PC-3 (cell line): ENCODE measurements at regions not wholly inside any gene's neighbourhood (a gene's known extent, or its start where the extent isn't known, plus 50 kb on each side); places are given as distances from the start of the nearest gene placed in this dataset.

Source experiments
- ATAC-seq: fragments of 200-7000 bp; cut with Tn5 transposase; 2 replicates; pipeline ENCODE4 v1.9.1; 2020; ENCODE audit warnings: mild to moderate bottlenecking, moderate library complexity
- BruUV-seq: library from RNA; stranded (reverse); fragments of 400-500 nt; replicated peaks from 2 replicates; lab custom pipeline; 2021; lab: Mats Ljungman, UMichigan
- CTCF ChIA-PET: fragments of 300-600 bp; sonication (Branson Sonifier 250); formaldehyde crosslinking; loops from one replicate; lab custom pipeline; 2022; ENCODE audit warnings: antibody characterized with exemption; lab: Charles Lee
- POLR2A ChIA-PET: fragments of 300-600 bp; sonication (Branson Sonifier 250); formaldehyde crosslinking; loops from one replicate; lab custom pipeline; 2022; ENCODE audit warnings: antibody characterized with exemption; ENCODE audit not compliant: unreplicated experiment; lab: Charles Lee
- DNase-seq: peaks from one replicate; pipeline ENCODE4 v3.0.0-alpha.2; 2015
- H2AFZ ChIP-seq: fragments of 300-600 bp; sonication (generic); 2 replicates; pipeline ENCODE4 v1.6.0; 2016; ENCODE audit warnings: antibody characterized with exemption, low read length
- H3F3A ChIP-seq: fragments of 300-600 bp; sonication (generic); one replicate; pipeline ENCODE4 v1.6.0; 2017; ENCODE audit warnings: antibody characterized with exemption, low read length, control low read depth, mild to moderate bottlenecking; ENCODE audit not compliant: unreplicated experiment
- H3K27ac ChIP-seq: fragments of 300-600 bp; sonication (generic); 2 replicates; pipeline ENCODE4 v1.5.1; 2016; ENCODE audit warnings: mild to moderate bottlenecking, low read length
- H3K27me3 ChIP-seq: fragments of 300-600 bp; sonication (generic); 2 replicates; pipeline ENCODE4 v1.6.1; 2016; ENCODE audit warnings: low read length, mixed read lengths
- H3K36me3 ChIP-seq: fragments of 300-600 bp; sonication (generic); 2 replicates; pipeline ENCODE4 v1.6.1; 2016; ENCODE audit warnings: low read depth, mixed run types, low read length, mixed read lengths
- H3K4me1 ChIP-seq: fragments of 300-600 bp; sonication (generic); 2 replicates; pipeline ENCODE4 v1.5.1; 2016; ENCODE audit warnings: low read length; ENCODE audit not compliant: insufficient read depth
- H3K4me2 ChIP-seq: fragments of 300-600 bp; sonication (generic); 2 replicates; pipeline ENCODE4 v1.6.0; 2016; ENCODE audit warnings: low read length
- H3K4me3 ChIP-seq: fragments of 300-600 bp; sonication (generic); 2 replicates; pipeline ENCODE4 v1.5.1; 2016; ENCODE audit warnings: mild to moderate bottlenecking, low read length, mixed read lengths
- H3K79me2 ChIP-seq: fragments of 300-600 bp; sonication (generic); 2 replicates; pipeline ENCODE4 v1.6.1; 2017; ENCODE audit warnings: low read length, mixed read lengths
- H3K9ac ChIP-seq: fragments of 300-600 bp; sonication (generic); 2 replicates; pipeline ENCODE4 v1.6.0; 2016; ENCODE audit warnings: mild to moderate bottlenecking, low read length
- H3K9me2 ChIP-seq: fragments of 300-600 bp; sonication (generic); replicated peaks from 2 replicates; pipeline ENCODE4 v1.6.1; 2016; ENCODE audit warnings: mixed run types, low read length, mixed read lengths
- H3K9me3 ChIP-seq: fragments of 300-600 bp; sonication (generic); 2 replicates; pipeline ENCODE4 v1.6.1; 2016; ENCODE audit warnings: low read length, mixed read lengths
- H4K20me1 ChIP-seq: fragments of 300-600 bp; sonication (generic); 2 replicates; pipeline ENCODE4 v1.6.1; 2016; ENCODE audit warnings: low read length, mixed read lengths
- EZH2 ChIP-seq: fragments of 300-600 bp; sonication (generic); IDR thresholded peaks from one replicate; pipeline ENCODE4 v1.6.1; 2017; ENCODE audit warnings: antibody characterized with exemption, mild to moderate bottlenecking, low read length; ENCODE audit not compliant: unreplicated experiment
- EZH2phosphoT487 ChIP-seq: fragments of 300-600 bp; sonication (generic); IDR thresholded peaks from 2 replicates; pipeline ENCODE4 v1.6.1; 2018; ENCODE audit warnings: mild to moderate bottlenecking, antibody characterized with exemption, low read length, borderline replicate concordance
- intact Hi-C: fragments of 100-400 bp; cut with micrococcal nuclease; formaldehyde crosslinking; loops from 2 replicates; pipeline ENCODE4 v1.9.0; 2023
- TF ChIP-seq, protein P1 (sequence below): fragments of 300-600 bp; sonication (generic); conservative IDR thresholded peaks from 2 replicates; pipeline ENCODE4 v1.5.1; 2017; ENCODE audit warnings: antibody characterized with exemption, low read depth, mild to moderate bottlenecking, low read length

DNA sequence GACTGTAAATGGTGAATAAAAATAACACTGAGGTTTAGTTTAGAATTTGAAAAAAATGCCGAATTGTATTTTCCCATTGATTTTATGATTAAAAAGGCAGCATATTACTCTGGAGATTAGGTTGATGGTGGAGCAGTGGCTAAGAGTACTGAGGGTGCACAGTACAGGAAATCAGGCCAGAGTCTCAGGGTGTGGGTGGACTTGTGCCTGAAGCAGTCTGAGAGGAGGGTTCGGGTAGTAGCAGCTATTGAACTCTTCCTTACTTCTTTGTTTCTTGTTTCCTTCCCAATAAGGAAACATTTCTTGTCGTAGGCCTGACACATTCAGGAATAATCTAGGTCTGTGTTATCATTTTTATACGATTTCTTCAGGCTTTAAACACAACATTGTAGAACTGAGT, 319.0 kb upstream of the MBL2 start:
- Histone ChIP-seq H3K79me2 (no peaks in the 10 kb centered on the region), H3K27ac (no peak overlapping the region), H3K9ac (no peak overlapping the region), H3K9me2 (no peaks in the 10 kb centered on the region), H3K9me3 (no peaks in the 10 kb centered on the region), H3K4me3 (no peak overlapping the region), H3F3A (no peaks in the 10 kb centered on the region), H3K36me3 (no peaks in the 10 kb centered on the region), H3K27me3 (no peaks in the 10 kb centered on the region), H2AFZ (no peak overlapping the region), H3K4me2 (no peak overlapping the region), H3K4me1 (no peaks in the 10 kb centered on the region), H4K20me1 (no peaks in the 10 kb centered on the region)
- ATAC-seq (no peak), DNase-seq (no peak)
- POLR2A ChIA-PET, result no interaction called here
- CTCF ChIA-PET, result no interaction called here
- intact Hi-C loops, result no loop called here
- no TSS peak for BruUV-seq
- TF ChIP-seq EZH2 (no peak), EZH2phosphoT487 (no peak)
- TF ChIP-seq, protein P1, sequence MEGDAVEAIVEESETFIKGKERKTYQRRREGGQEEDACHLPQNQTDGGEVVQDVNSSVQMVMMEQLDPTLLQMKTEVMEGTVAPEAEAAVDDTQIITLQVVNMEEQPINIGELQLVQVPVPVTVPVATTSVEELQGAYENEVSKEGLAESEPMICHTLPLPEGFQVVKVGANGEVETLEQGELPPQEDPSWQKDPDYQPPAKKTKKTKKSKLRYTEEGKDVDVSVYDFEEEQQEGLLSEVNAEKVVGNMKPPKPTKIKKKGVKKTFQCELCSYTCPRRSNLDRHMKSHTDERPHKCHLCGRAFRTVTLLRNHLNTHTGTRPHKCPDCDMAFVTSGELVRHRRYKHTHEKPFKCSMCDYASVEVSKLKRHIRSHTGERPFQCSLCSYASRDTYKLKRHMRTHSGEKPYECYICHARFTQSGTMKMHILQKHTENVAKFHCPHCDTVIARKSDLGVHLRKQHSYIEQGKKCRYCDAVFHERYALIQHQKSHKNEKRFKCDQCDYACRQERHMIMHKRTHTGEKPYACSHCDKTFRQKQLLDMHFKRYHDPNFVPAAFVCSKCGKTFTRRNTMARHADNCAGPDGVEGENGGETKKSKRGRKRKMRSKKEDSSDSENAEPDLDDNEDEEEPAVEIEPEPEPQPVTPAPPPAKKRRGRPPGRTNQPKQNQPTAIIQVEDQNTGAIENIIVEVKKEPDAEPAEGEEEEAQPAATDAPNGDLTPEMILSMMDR, result no peak

DNA sequence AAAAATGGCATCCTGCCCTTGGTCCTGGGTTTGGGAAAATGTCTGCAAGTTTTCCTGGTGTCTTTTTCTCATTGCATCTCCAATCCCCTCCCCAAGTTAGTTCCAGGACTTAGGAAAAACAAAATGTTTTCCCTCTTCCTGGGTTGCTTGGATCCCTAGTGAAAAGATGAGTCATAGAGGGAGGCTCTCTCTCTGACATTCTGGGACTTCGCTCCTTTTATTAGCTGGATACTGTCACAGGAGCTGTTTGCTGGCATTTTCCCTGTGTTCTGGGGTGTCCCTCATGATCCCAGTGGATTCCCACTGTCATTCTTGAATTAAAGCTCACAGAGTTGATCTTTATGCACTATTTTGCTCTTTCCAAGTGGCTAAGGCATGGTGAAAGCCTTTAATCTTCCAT, 316.4 kb upstream of the MBL2 start:
- Histone ChIP-seq H3K4me3 (no peak overlapping the region), H2AFZ (no peak overlapping the region), H3K36me3 (no peaks in the 10 kb centered on the region), H3K9ac (no peak overlapping the region), H3K79me2 (no peaks in the 10 kb centered on the region), H3K27me3 (no peaks in the 10 kb centered on the region), H4K20me1 (no peaks in the 10 kb centered on the region), H3F3A (no peaks in the 10 kb centered on the region), H3K9me3 (0 out of 2 replicates have a peak, but pooled peaks cover 8% of the 10 kb centered on the region), H3K4me1 (no peaks in the 10 kb centered on the region), H3K9me2 (no peaks in the 10 kb centered on the region), H3K27ac (no peak overlapping the region), H3K4me2 (no peak overlapping the region)
- no TSS peak for BruUV-seq
- ATAC-seq (peak; percentile 87), DNase-seq (peak; percentile 55)
- TF ChIP-seq EZH2phosphoT487 (no peak), EZH2 (no peak)
- TF ChIP-seq, protein P1, result no peak
- CTCF ChIA-PET, result no interaction called here
- intact Hi-C loops, result no loop called here
- POLR2A ChIA-PET, result no interaction called here

DNA sequence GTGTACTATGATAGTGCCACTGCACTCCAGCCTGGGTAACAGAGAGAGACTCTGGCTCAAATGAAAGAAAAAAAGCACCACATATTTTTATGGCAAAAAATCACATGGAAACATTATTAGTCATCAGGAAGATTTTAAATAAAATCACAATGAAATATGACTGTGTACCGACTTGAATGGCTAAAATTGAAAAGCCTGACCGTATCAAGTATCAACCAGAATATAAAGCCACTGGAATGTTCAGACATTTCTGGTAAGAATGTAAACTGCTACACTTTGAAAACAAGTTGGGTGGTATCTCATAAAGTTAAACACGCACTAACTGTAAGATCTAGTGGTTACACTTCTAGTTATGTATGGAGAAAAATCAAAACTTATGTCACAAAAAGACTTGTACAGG, 306.7 kb upstream of the MBL2 start:
- Histone ChIP-seq H4K20me1 (no peaks in the 10 kb centered on the region), H2AFZ (peak overlapping the region; percentile 0; the same call in 1 of the 2 replicates), H3K4me1 (peaks cover 10% of the 10 kb centered on the region), H3K27me3 (no peaks in the 10 kb centered on the region), H3K9me2 (no peaks in the 10 kb centered on the region), H3K9ac (no peak overlapping the region), H3F3A (no peaks in the 10 kb centered on the region), H3K9me3 (no peaks in the 10 kb centered on the region), H3K4me3 (no peak overlapping the region), H3K36me3 (no peaks in the 10 kb centered on the region), H3K27ac (peak overlapping the region; percentile 1; the same call in 1 of the 2 replicates), H3K4me2 (peak overlapping the region; percentile 15), H3K79me2 (no peaks in the 10 kb centered on the region)
- TF ChIP-seq EZH2 (no peak), EZH2phosphoT487 (no peak)
- TF ChIP-seq, protein P1, result no peak
- POLR2A ChIA-PET, result interaction anchor here (0.6 kb wide), 1 partner anchor 130 kb away, joined by 3 read pairs; no protein-coding TSS in a partner anchor
- intact Hi-C loops, result loop anchor here (1.0 to 2.0 kb wide), 3 partner anchors 24 to 123 kb away; no protein-coding TSS in a partner anchor
- no TSS peak for BruUV-seq
- CTCF ChIA-PET, result interaction anchor here (0.6 kb wide), 1 partner anchor 109 kb away, joined by 3 read pairs; no protein-coding TSS in a partner anchor
- ATAC-seq (peak; percentile 99), DNase-seq (peak; percentile 89)
